A673 (cell line): ENCODE measurements at regions not wholly inside any gene's neighbourhood (a gene's known extent, or its start where the extent isn't known, plus 50 kb on each side); places are given as distances from the start of the nearest gene placed in this dataset.

ENCODE experiments used
- EZH2 ChIP-seq: fragments of 200-600 bp; sonication (generic); IDR thresholded peaks from 2 replicates; pipeline ENCODE4 v1.6.1; 2017; ENCODE audit warnings: borderline replicate concordance, low read depth, mild to moderate bottlenecking, mixed read lengths, antibody characterized with exemption, low read length; ENCODE audit not compliant: poor library complexity, severe bottlenecking
- TF ChIP-seq, protein P1 (sequence below): fragments of 300-800, 200-600 bp; sonication (generic); conservative IDR thresholded peaks from 2 replicates; pipeline ENCODE4 v1.5.1; 2017; ENCODE audit warnings: low read depth, mild to moderate bottlenecking, antibody characterized with exemption, low read length, moderate library complexity, mixed read lengths

DNA sequence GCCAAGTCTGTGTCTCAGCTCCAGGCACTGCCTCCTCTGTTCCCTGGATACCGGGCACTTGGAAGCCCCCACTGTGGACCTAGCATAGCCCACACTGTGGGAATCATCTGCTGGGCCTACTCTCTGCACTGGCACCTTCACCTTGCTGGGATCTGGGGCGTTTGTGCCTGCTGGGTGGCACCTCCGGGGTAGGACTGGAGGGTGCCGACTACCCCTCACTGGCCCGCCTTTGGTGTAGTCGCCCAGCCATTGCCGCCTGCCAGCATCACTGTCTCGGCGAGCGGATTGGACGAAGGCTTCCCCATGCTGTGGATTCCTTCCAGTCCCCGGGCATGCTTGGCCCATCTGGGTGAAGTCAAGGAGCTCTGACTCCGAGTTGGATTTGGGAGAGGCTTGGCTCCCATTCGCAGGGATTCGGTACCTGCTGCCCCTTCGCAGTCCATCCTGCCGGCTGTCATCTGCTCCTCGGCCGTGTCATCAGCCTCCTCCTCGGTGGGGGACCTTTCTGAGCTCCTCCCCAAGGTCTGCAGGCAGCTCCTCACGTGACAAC lies 180.6 kb upstream of the HDAC4 start:
- no peak for TF ChIP-seq EZH2
- TF ChIP-seq, protein P1, sequence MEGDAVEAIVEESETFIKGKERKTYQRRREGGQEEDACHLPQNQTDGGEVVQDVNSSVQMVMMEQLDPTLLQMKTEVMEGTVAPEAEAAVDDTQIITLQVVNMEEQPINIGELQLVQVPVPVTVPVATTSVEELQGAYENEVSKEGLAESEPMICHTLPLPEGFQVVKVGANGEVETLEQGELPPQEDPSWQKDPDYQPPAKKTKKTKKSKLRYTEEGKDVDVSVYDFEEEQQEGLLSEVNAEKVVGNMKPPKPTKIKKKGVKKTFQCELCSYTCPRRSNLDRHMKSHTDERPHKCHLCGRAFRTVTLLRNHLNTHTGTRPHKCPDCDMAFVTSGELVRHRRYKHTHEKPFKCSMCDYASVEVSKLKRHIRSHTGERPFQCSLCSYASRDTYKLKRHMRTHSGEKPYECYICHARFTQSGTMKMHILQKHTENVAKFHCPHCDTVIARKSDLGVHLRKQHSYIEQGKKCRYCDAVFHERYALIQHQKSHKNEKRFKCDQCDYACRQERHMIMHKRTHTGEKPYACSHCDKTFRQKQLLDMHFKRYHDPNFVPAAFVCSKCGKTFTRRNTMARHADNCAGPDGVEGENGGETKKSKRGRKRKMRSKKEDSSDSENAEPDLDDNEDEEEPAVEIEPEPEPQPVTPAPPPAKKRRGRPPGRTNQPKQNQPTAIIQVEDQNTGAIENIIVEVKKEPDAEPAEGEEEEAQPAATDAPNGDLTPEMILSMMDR = no peak
